OCI-LY3 (cell line): ENCODE measurements at regions not wholly inside any gene's neighbourhood (a gene's known extent, or its start where the extent isn't known, plus 50 kb on each side); places are given as distances from the start of the nearest gene placed in this dataset.

Source experiments
- H2AFZ ChIP-seq: fragments of 200-600, 300-600 bp; shearing (Covaris generic); 2 replicates; pipeline ENCODE4 v1.6.0; 2014; ENCODE audit warnings: antibody characterized with exemption, low read depth, low read length
- H3K27ac ChIP-seq: fragments of 200-600, 300-600 bp; sonication (generic); 2 replicates; pipeline ENCODE4 v1.5.1; 2014; ENCODE audit warnings: mild to moderate bottlenecking, low read length, moderate library complexity, mixed read lengths
- H3K27me3 ChIP-seq: fragments of 200-600, 300-600 bp; sonication (generic); 2 replicates; pipeline ENCODE4 v1.6.1; 2014; ENCODE audit warnings: low read depth, low read length, mixed read lengths
- H3K36me3 ChIP-seq: fragments of 200-600, 300-600 bp; sonication (generic); replicated peaks from 2 replicates; pipeline ENCODE3; 2014; ENCODE audit warnings: low read depth, low read length, mixed read lengths
- H3K4me1 ChIP-seq: fragments of 300-600, 200-600 bp; sonication (generic); 2 replicates; pipeline ENCODE4 v1.6.1; 2014; ENCODE audit warnings: low read length, mixed read lengths
- H3K4me2 ChIP-seq: fragments of 200-600, 300-600 bp; sonication (generic); 2 replicates; pipeline ENCODE4 v1.6.1; 2014; ENCODE audit warnings: low read length, mixed read lengths
- H3K4me3 ChIP-seq: fragments of 300-600, 200-600 bp; sonication (generic); 2 replicates; pipeline ENCODE4 v1.5.1; 2014; ENCODE audit warnings: antibody characterized with exemption, mild to moderate bottlenecking, low read length, moderate library complexity
- H3K79me2 ChIP-seq: fragments of 300-600, 200-600 bp; shearing (Covaris generic); 2 replicates; pipeline ENCODE4 v1.6.1; 2014; ENCODE audit warnings: mild to moderate bottlenecking, low read length, mixed read lengths
- H3K9ac ChIP-seq: fragments of 300-600, 200-600 bp; shearing (Covaris generic); 2 replicates; pipeline ENCODE4 v1.6.0; 2014; ENCODE audit warnings: mild to moderate bottlenecking, low read length, moderate library complexity
- H3K9me3 ChIP-seq: fragments of 200-600, 300-600 bp; shearing (Covaris generic); 2 replicates; pipeline ENCODE4 v1.6.1; 2014; ENCODE audit warnings: low read length, mixed read lengths; ENCODE audit not compliant: insufficient read depth
- H4K20me1 ChIP-seq: fragments of 200-600, 300-600 bp; sonication (generic); 2 replicates; pipeline ENCODE4 v1.6.1; 2016; ENCODE audit warnings: low read length, mixed read lengths; ENCODE audit not compliant: insufficient read depth
- CTCF ChIP-seq: fragments of 200-600, 300-600 bp; sonication (generic); IDR thresholded peaks from 2 replicates; pipeline ENCODE4 v1.5.1; 2014; ENCODE audit warnings: antibody characterized with exemption, low read length, low read depth
- EZH2phosphoT487 ChIP-seq: fragments of 200-600 bp; shearing (Covaris generic); IDR thresholded peaks from 2 replicates; pipeline ENCODE4 v1.6.1; 2018; ENCODE audit warnings: antibody characterized with exemption, mixed run types, low read depth

GRCh38 chr3:193798051-193798450 is 205.0 kb downstream of the OPA1 start:
- Histone ChIP-seq H3K9me3 (no peaks in the 10 kb centered on the region), H3K4me3 (no peak overlapping the region), H3K4me2 (no peak overlapping the region), H3K4me1 (peaks cover 8% of the 10 kb centered on the region), H3K9ac (no peak overlapping the region), H3K27ac (no peak overlapping the region), H3K79me2 (no peaks in the 10 kb centered on the region), H3K27me3 (peaks cover 26% of the 10 kb centered on the region), H3K36me3 (no peaks in the 10 kb centered on the region), H2AFZ (no peak overlapping the region), H4K20me1 (no peaks in the 10 kb centered on the region)
- TF ChIP-seq EZH2phosphoT487 (no peak), CTCF (no peak)

- H3K4me2 ChIP-seq: no peak overlapping the region
- no peak for TF ChIP-seq EZH2phosphoT487
- TF ChIP-seq CTCF: no peak
Measured at GRCh38 chr3:193800138-193801043, 207.4 kb downstream of the OPA1 start.

GRCh38 chr3:193801097-193801496 is 208.1 kb downstream of the OPA1 start:
- no peak for TF ChIP-seq CTCF
- no peak for TF ChIP-seq EZH2phosphoT487
- no peaks in the 10 kb centered on the region for H3K79me2 ChIP-seq
- no peaks in the 10 kb centered on the region for H3K36me3 ChIP-seq
- no peak overlapping the region for H2AFZ ChIP-seq
- H3K9me3 ChIP-seq: no peaks in the 10 kb centered on the region
- H4K20me1 ChIP-seq: no peaks in the 10 kb centered on the region
- no peak overlapping the region for H3K9ac ChIP-seq
- no peak overlapping the region for H3K4me3 ChIP-seq
- H3K27me3 ChIP-seq: peaks cover 11% of the 10 kb centered on the region
- H3K4me1 ChIP-seq: peaks cover 8% of the 10 kb centered on the region
- H3K4me2 ChIP-seq: no peak overlapping the region
- no peak overlapping the region for H3K27ac ChIP-seq

More at GRCh38 chr3:193800138-193801043, 207.4 kb downstream of the OPA1 start:
- H3K36me3 ChIP-seq: no peaks in the 10 kb centered on the region
- H2AFZ ChIP-seq: no peak overlapping the region
- H3K9me3 ChIP-seq: no peaks in the 10 kb centered on the region
- no peaks in the 10 kb centered on the region for H3K79me2 ChIP-seq
- peaks cover 9% of the 10 kb centered on the region for H3K27me3 ChIP-seq
- H3K4me1 ChIP-seq: peaks cover 8% of the 10 kb centered on the region
- no peak overlapping the region for H3K27ac ChIP-seq
- H4K20me1 ChIP-seq: no peaks in the 10 kb centered on the region
- no peak overlapping the region for H3K9ac ChIP-seq
- H3K4me3 ChIP-seq: no peak overlapping the region

- no peaks in the 10 kb centered on the region for H3K9me3 ChIP-seq
- no peak overlapping the region for H2AFZ ChIP-seq
- H3K27me3 ChIP-seq: peaks cover 8% of the 10 kb centered on the region; the same call in 1 of the 2 replicates
- H3K4me1 ChIP-seq: peaks cover 8% of the 10 kb centered on the region
- no peaks in the 10 kb centered on the region for H4K20me1 ChIP-seq
- TF ChIP-seq EZH2phosphoT487 (no peak), CTCF (no peak)
- no peak overlapping the region for H3K9ac ChIP-seq
- H3K27ac ChIP-seq: no peak overlapping the region
- no peak overlapping the region for H3K4me2 ChIP-seq
- no peaks in the 10 kb centered on the region for H3K79me2 ChIP-seq
- H3K4me3 ChIP-seq: no peak overlapping the region
- no peaks in the 10 kb centered on the region for H3K36me3 ChIP-seq
Measured at GRCh38 chr3:193803288-193803687, 210.3 kb downstream of the OPA1 start.
